H1 (cell line): ENCODE measurements at regions not wholly inside any gene's neighbourhood (a gene's known extent, or its start where the extent isn't known, plus 50 kb on each side); places are given as distances from the start of the nearest gene placed in this dataset.

Experiments used
- CTCF ChIA-PET: fragments of 300-600 bp; sonication (Branson Sonifier 250); formaldehyde crosslinking; loops from one replicate; lab custom pipeline; 2021; ENCODE audit not compliant: partially characterized antibody; lab: Charles Lee
- POLR2A ChIA-PET: fragments of 300-600 bp; sonication (Branson Sonifier 250); formaldehyde crosslinking; loops from one replicate; lab custom pipeline; 2021; ENCODE audit warnings: inconsistent platforms; ENCODE audit not compliant: partially characterized antibody; lab: Charles Lee
- DNase-seq, 2 experiments: peaks; one replicate each; pipeline versions ENCODE4 v3.0.0 to v3.0.0-alpha.2; 2010 to 2022; ENCODE audit warnings: low spot score in 2 of 2, low read depth in 1 of 2, mixed read lengths in 1 of 2
- FAIRE-seq: peaks from 2 replicates; lab custom pipeline; 2011; peaks lifted over from hg19 to GRCh38; lab: Jason Lieb, UNC
- H2AFZ ChIP-seq: 2 replicates; pipeline ENCODE4 v1.8.1; 2012; ENCODE audit warnings: low read length, inconsistent platforms
- H2AK5ac ChIP-seq: 2 replicates; pipeline ENCODE4 v1.6.1; 2013; ENCODE audit warnings: low read depth, low read length
- H2BK120ac ChIP-seq: replicated peaks from 2 replicates; pipeline ENCODE3; 2013; ENCODE audit warnings: low read depth, low read length, inconsistent platforms
- H2BK12ac ChIP-seq: 2 replicates; pipeline ENCODE4 v1.6.1; 2013; ENCODE audit warnings: low read depth, low read length
- H2BK15ac ChIP-seq: 2 replicates; pipeline ENCODE4 v1.6.1; 2013; ENCODE audit warnings: low read length
- H2BK20ac ChIP-seq: 2 replicates; pipeline ENCODE4 v1.6.1; 2013; ENCODE audit warnings: low read length
- H2BK5ac ChIP-seq: 2 replicates; pipeline ENCODE4 v1.6.1; 2013; ENCODE audit warnings: low read depth, low read length
- H3K14ac ChIP-seq: 2 replicates; pipeline ENCODE4 v1.6.1; 2013; ENCODE audit warnings: inconsistent platforms; ENCODE audit not compliant: insufficient read length
- H3K18ac ChIP-seq: 2 replicates; pipeline ENCODE4 v1.6.1; 2013; ENCODE audit warnings: low read length; ENCODE audit errors: extremely low read depth
- H3K23ac ChIP-seq: 2 replicates; pipeline ENCODE4 v1.6.1; 2013; ENCODE audit warnings: inconsistent platforms; ENCODE audit not compliant: insufficient read length
- H3K23me2 ChIP-seq: 2 replicates; pipeline ENCODE4 v1.6.1; 2013; ENCODE audit warnings: low read depth, low read length
- H3K27ac ChIP-seq: 2 replicates; pipeline ENCODE4 v1.6.1; 2011; ENCODE audit warnings: low read depth, low read length, inconsistent platforms
- H3K27me3 ChIP-seq, 4 experiments: replicated peaks in 1 of 4; 1 replicate in 1 of 4; 2 replicates in 3 of 4; pipeline versions ENCODE4 v1.6.1 to v1.8.1; 2011 to 2013; ENCODE audit warnings: low read length in 3 of 4, mild to moderate bottlenecking in 3 of 4, inconsistent platforms in 2 of 4, mixed read lengths in 2 of 4, moderate library complexity in 1 of 4; ENCODE audit not compliant: control insufficient read depth in 3 of 4, insufficient read depth in 3 of 4; ENCODE audit errors: extremely low read depth in 1 of 4
- H3K36me3 ChIP-seq, 4 experiments: 2 replicates each; pipeline versions ENCODE4 v1.6.1 to v1.8.1; 2011 to 2013; ENCODE audit warnings: mild to moderate bottlenecking in 4 of 4, low read length in 3 of 4, moderate library complexity in 2 of 4, control low read depth in 1 of 4, inconsistent platforms in 1 of 4; ENCODE audit not compliant: insufficient read depth in 4 of 4, control insufficient read depth in 2 of 4
- H3K4ac ChIP-seq: replicated peaks from 2 replicates; pipeline ENCODE3; 2013; ENCODE audit warnings: low read length, low read depth, mixed read lengths, inconsistent platforms; ENCODE audit not compliant: insufficient read length
- H3K4me1 ChIP-seq, 4 experiments: replicated peaks in 1 of 4; 1 replicate in 1 of 4; 2 replicates in 3 of 4; pipeline versions ENCODE4 v1.6.1 to v1.8.1; 2011 to 2013; ENCODE audit warnings: low read length in 3 of 4, inconsistent platforms in 2 of 4, mixed read lengths in 1 of 4; ENCODE audit not compliant: insufficient read depth in 4 of 4, control insufficient read depth in 3 of 4
- H3K4me2 ChIP-seq, 2 experiments: 2 replicates each; pipeline versions ENCODE4 v1.6.1 to v1.8.1; 2011 to 2013; ENCODE audit warnings: low read depth in 2 of 2, low read length in 2 of 2, control low read depth in 1 of 2, inconsistent platforms in 1 of 2, mild to moderate bottlenecking in 1 of 2; ENCODE audit not compliant: insufficient read depth in 1 of 2
- H3K4me3 ChIP-seq, 4 experiments: fragments of 200-600, 300-600 bp in 1 of 4; sonication (generic), shearing (Covaris generic), sonication (Bioruptor Twin) in 1 of 4; 2 replicates each; pipeline versions ENCODE4 v1.5.1 to v1.8.1; 2011 to 2016; ENCODE audit warnings: low read length in 4 of 4, low read depth in 3 of 4, control low read depth in 2 of 4, inconsistent platforms in 2 of 4, mild to moderate bottlenecking in 2 of 4, mixed read lengths in 1 of 4, moderate library complexity in 1 of 4; ENCODE audit not compliant: insufficient read depth in 2 of 4; ENCODE audit errors: extremely low read depth in 1 of 4
- H3K56ac ChIP-seq: replicated peaks from 2 replicates; pipeline ENCODE3; 2013; ENCODE audit warnings: low read depth, mild to moderate bottlenecking, mixed read lengths, low read length, inconsistent platforms; ENCODE audit not compliant: insufficient read length
- H3K79me1 ChIP-seq: 2 replicates; pipeline ENCODE4 v1.6.1; 2013; ENCODE audit warnings: low read depth, low read length, control low read depth
- H3K79me2 ChIP-seq, 2 experiments: 2 replicates each; pipeline versions ENCODE4 v1.6.1 to v1.8.1; 2012 to 2013; ENCODE audit warnings: low read length in 2 of 2, mild to moderate bottlenecking in 2 of 2, inconsistent platforms in 1 of 2; ENCODE audit not compliant: insufficient read depth in 2 of 2, control insufficient read depth in 1 of 2
- H3K9ac ChIP-seq, 4 experiments: replicated peaks in 1 of 4; 1 replicate in 1 of 4; 2 replicates in 3 of 4; pipeline versions ENCODE4 v1.6.1 to v1.8.1; 2011 to 2013; ENCODE audit warnings: low read depth in 3 of 4, low read length in 3 of 4, control low read depth in 2 of 4, mild to moderate bottlenecking in 2 of 4, moderate library complexity in 2 of 4, inconsistent platforms in 1 of 4; ENCODE audit errors: extremely low read depth in 1 of 4
- H3K9me3 ChIP-seq, 2 experiments: 2 replicates each; pipeline versions ENCODE4 v1.6.1 to v1.8.1; 2012 to 2013; ENCODE audit warnings: mild to moderate bottlenecking in 2 of 2, moderate library complexity in 2 of 2, control low read depth in 1 of 2, inconsistent platforms in 1 of 2, low read depth in 1 of 2, low read length in 1 of 2, mixed read lengths in 1 of 2; ENCODE audit not compliant: insufficient read depth in 2 of 2
- H4K20me1 ChIP-seq, 2 experiments: replicated peaks in 1 of 2; 2 replicates each; pipeline versions ENCODE3 to v1.8.1; 2011 to 2013; ENCODE audit warnings: inconsistent platforms in 2 of 2, low read length in 2 of 2, mild to moderate bottlenecking in 1 of 2; ENCODE audit not compliant: insufficient read depth in 2 of 2, control insufficient read depth in 1 of 2
- H4K5ac ChIP-seq: 2 replicates; pipeline ENCODE4 v1.6.1; 2013; ENCODE audit warnings: low read length, low read depth, mixed read lengths, inconsistent platforms; ENCODE audit not compliant: insufficient read length
- H4K8ac ChIP-seq: 2 replicates; pipeline ENCODE4 v1.8.0; 2013; ENCODE audit warnings: mild to moderate bottlenecking, moderate library complexity, low read length, inconsistent platforms; ENCODE audit not compliant: insufficient read depth; ENCODE audit errors: extremely low read depth
- H4K91ac ChIP-seq: replicated peaks from 2 replicates; pipeline ENCODE3; 2013; ENCODE audit warnings: low read length, mixed read lengths, inconsistent platforms; ENCODE audit not compliant: insufficient read length
- EZH2 ChIP-seq: fragments of 200-600 bp; sonication (generic); IDR thresholded peaks from 2 replicates; pipeline ENCODE4 v1.7.1; 2012; ENCODE audit warnings: low read depth, mild to moderate bottlenecking, moderate library complexity, low read length, inconsistent platforms; ENCODE audit not compliant: severe bottlenecking
- SUZ12 ChIP-seq: fragments of 200-600 bp; sonication (generic); IDR thresholded peaks from 2 replicates; pipeline ENCODE4 v1.6.1; 2012; ENCODE audit warnings: mild to moderate bottlenecking, inconsistent platforms, low read length, moderate library complexity, mixed read lengths
- whole genome bisulfite sequencing, 2 experiments: shearing (Covaris generic) in 1 of 2; methylation state at CpG; one replicate each; pipeline versions ENCODE4 v1.1.6 to v1.1.7; 2013 to 2015; ENCODE audit warnings: low lambda C conversion rate in 2 of 2, mixed read lengths in 2 of 2, inconsistent platforms in 1 of 2, low coverage in 1 of 2, missing lambda C conversion rate in 1 of 2; ENCODE audit not compliant: insufficient replicate concordance in 2 of 2, insufficient coverage in 1 of 2, insufficient read length in 1 of 2; ENCODE audit errors: extremely low coverage in 1 of 2, missing lambda C conversion rate in 1 of 2; 5-methylcytosine and 5-hydroxymethylcytosine counted together

- H3K18ac ChIP-seq: no peak overlapping the region
- H3K4me2 ChIP-seq: no peak overlapping the region
- H3K27me3 ChIP-seq: no peaks in the 10 kb centered on the region
- H3K79me1 ChIP-seq: no peaks in the 10 kb centered on the region
- no peak overlapping the region for H4K8ac ChIP-seq
- FAIRE-seq (no peak), DNase-seq (no peak)
- H3K9me3 ChIP-seq: peaks cover 5% of the 10 kb centered on the region in 2 experiments; a peak in 2 of 4 replicates
- no peak overlapping the region for H3K4ac ChIP-seq
- no peak overlapping the region for H2BK5ac ChIP-seq
- 85% methylated on average over 3 of the region's 3 CpGs; no CpG with 5 or more reads in 1 of the 2 experiments for WGBS, 2 experiments
- no peak overlapping the region for H3K14ac ChIP-seq
- H2AK5ac ChIP-seq: no peak overlapping the region
- H4K91ac ChIP-seq: no peak overlapping the region
- no peaks in the 10 kb centered on the region for H4K20me1 ChIP-seq
- H3K9ac ChIP-seq: no peak overlapping the region
- no peak overlapping the region for H2BK15ac ChIP-seq
- POLR2A ChIA-PET: no interaction called here
- H2BK20ac ChIP-seq: no peak overlapping the region
- CTCF ChIA-PET: no interaction called here
- H2BK120ac ChIP-seq: no peak overlapping the region
- H3K36me3 ChIP-seq: no peaks in the 10 kb centered on the region
- no peaks in the 10 kb centered on the region for H3K23me2 ChIP-seq
- no peak overlapping the region for H3K56ac ChIP-seq
- no peak overlapping the region for H3K4me3 ChIP-seq
- no peak overlapping the region for H3K23ac ChIP-seq
- no peak overlapping the region for H4K5ac ChIP-seq
- H3K79me2 ChIP-seq: no peaks in the 10 kb centered on the region
- no peak overlapping the region for H2BK12ac ChIP-seq
- H3K4me1 ChIP-seq: no peaks in the 10 kb centered on the region; a peak in 1 of 7 replicates
- no peak overlapping the region for H3K27ac ChIP-seq
- no peak overlapping the region for H2AFZ ChIP-seq
- no peak for TF ChIP-seq SUZ12
- TF ChIP-seq EZH2: no peak
Observed at GRCh38 chr16:54783226-54783625, 147.4 kb upstream of the IRX5 start.
